ENCODE measurements at regions not wholly inside any gene's neighbourhood (a gene's known extent, or its start where the extent isn't known, plus 50 kb on each side); places are given as distances from the start of the nearest gene placed in this dataset.

- no peak for ATAC-seq (ENCODE audit: low read depth)
- no peaks in the 10 kb centered on the region for H3K27me3 ChIP-seq (ENCODE audit: control insufficient read depth, insufficient read depth, low read length)
These were observed 51.2 kb upstream of the KMT2C start for GRCh38 chr7:152486968-152487367.

More at GRCh38 chr7:152486968-152487367, 51.2 kb upstream of the KMT2C start:
- H3K4ac ChIP-seq (ENCODE audit: low read depth, low read length) = no peak overlapping the region
- DNase-seq = no peak
- H3K56ac ChIP-seq (ENCODE audit: extremely low read depth, insufficient read depth, low read length) = no peak overlapping the region
- no peak overlapping the region for H3K9ac ChIP-seq (ENCODE audit: low read depth, low read length)
- no peak overlapping the region for H2AK5ac ChIP-seq (ENCODE audit: low read depth, low read length)
- intact Hi-C loops (cut with micrococcal nuclease) (no loop called here), in situ Hi-C loops (cut with MboI; ENCODE audit: low sequenced_read_pairs) (no loop called here), dilution Hi-C loops (cut with HindIII; ENCODE audit: low sequenced_read_pairs, unreplicated experiment) (no loop called here)
- H3K36me3 ChIP-seq (ENCODE audit: control insufficient read depth, insufficient read depth, low read length) = no peaks in the 10 kb centered on the region
- H2AK9ac ChIP-seq (replicated peaks; ENCODE audit: low read depth, low read length, poor library complexity) = no peak overlapping the region
- H2AFZ ChIP-seq (replicated peaks; ENCODE audit: low read length, poor library complexity) = no peak overlapping the region
- H2BK20ac ChIP-seq (ENCODE audit: low read depth, low read length) = no peak overlapping the region
- no peaks in the 10 kb centered on the region for H3K9me1 ChIP-seq (ENCODE audit: insufficient read depth, low read length)
- H3K14ac ChIP-seq (replicated peaks; ENCODE audit: low read depth, low read length) = no peak overlapping the region
- no peak overlapping the region for H4K8ac ChIP-seq (ENCODE audit: low read depth in 2 of 2, low read length in 2 of 2)
- no peaks in the 10 kb centered on the region for H4K20me1 ChIP-seq (ENCODE audit: insufficient read depth, low read length)
- H3K27ac ChIP-seq (ENCODE audit: insufficient read depth, low read length) = no peak overlapping the region
- ChIA-PET POLR2A (ENCODE audit: unreplicated experiment) (no interaction called here), CTCF (no interaction called here)
- H2BK15ac ChIP-seq (ENCODE audit: low read depth, low read length) = no peak overlapping the region
- no peaks in the 10 kb centered on the region for H3K79me1 ChIP-seq (ENCODE audit: low read depth in 1 of 2, low read length in 2 of 2)
- TF ChIP-seq NFE2L2 (IDR thresholded peaks at IDR 0.05; ENCODE audit: low read depth, low read length) (no peak), CHD1 (IDR thresholded peaks at IDR 0.05; ENCODE audit: low read depth, low read length) (no peak), ELK1 (IDR thresholded peaks at IDR 0.05; ENCODE audit: borderline replicate concordance, low read depth, low read length) (no peak), CEBPB (IDR thresholded peaks at IDR 0.05; ENCODE audit: low read depth, low read length) (no peak), RCOR1 (IDR thresholded peaks at IDR 0.05; ENCODE audit: insufficient replicate concordance, low read length) (no peak), POLR2A (IDR thresholded peaks at IDR 0.05; ENCODE audit: low read depth, low read length) (no peak), RAD21 (IDR thresholded peaks at IDR 0.05; ENCODE audit: low read length) (no peak), BHLHE40 (IDR thresholded peaks at IDR 0.05; ENCODE audit: low read depth, low read length) (no peak), MXI1 (IDR thresholded peaks at IDR 0.05; ENCODE audit: borderline replicate concordance, low read depth, low read length) (no peak), MAZ (IDR thresholded peaks at IDR 0.05; ENCODE audit: borderline replicate concordance, low read depth, low read length) (no peak), MAFK (IDR thresholded peaks at IDR 0.05; ENCODE audit: low read depth, low read length) (no peak), SMC3 (IDR thresholded peaks at IDR 0.05; ENCODE audit: low read depth, low read length) (no peak), CTCF (conservative IDR thresholded peaks at IDR 0.05; ENCODE audit: low read depth, low read length) (no peak), RFX5 (IDR thresholded peaks at IDR 0.05; ENCODE audit: low read depth, low read length) (no peak), FOS (IDR thresholded peaks at IDR 0.05; ENCODE audit: low read depth, low read length) (no peak)
- TF ChIP-seq, protein P1, sequence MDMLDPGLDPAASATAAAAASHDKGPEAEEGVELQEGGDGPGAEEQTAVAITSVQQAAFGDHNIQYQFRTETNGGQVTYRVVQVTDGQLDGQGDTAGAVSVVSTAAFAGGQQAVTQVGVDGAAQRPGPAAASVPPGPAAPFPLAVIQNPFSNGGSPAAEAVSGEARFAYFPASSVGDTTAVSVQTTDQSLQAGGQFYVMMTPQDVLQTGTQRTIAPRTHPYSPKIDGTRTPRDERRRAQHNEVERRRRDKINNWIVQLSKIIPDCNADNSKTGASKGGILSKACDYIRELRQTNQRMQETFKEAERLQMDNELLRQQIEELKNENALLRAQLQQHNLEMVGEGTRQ (IDR thresholded peaks at IDR 0.05; ENCODE audit: low read depth, low read length) = no peak
- no peak overlapping the region for H4K91ac ChIP-seq (ENCODE audit: insufficient read depth, low read depth, low read length)
- no peaks in the 10 kb centered on the region for H3K4me1 ChIP-seq (ENCODE audit: control insufficient read depth, insufficient read depth, low read length)
- H2BK120ac ChIP-seq (ENCODE audit: low read depth, low read length) = no peak overlapping the region
- H3K18ac ChIP-seq (ENCODE audit: low read depth, low read length) = no peak overlapping the region
- H3K23ac ChIP-seq (ENCODE audit: low read depth, low read length) = no peak overlapping the region
- no TSS peak for BruUV-seq (replicated peaks)
- H2BK5ac ChIP-seq (ENCODE audit: low read depth, low read length, poor library complexity, severe bottlenecking) = no peak overlapping the region
- H3K9me3 ChIP-seq (ENCODE audit: control insufficient read depth, insufficient read depth, low read length) = no peaks in the 10 kb centered on the region
- no peak overlapping the region for H4K5ac ChIP-seq (ENCODE audit: low read depth, low read length)
- H3K4me2 ChIP-seq (ENCODE audit: low read depth, low read length) = no peak overlapping the region
- H3K4me3 ChIP-seq (ENCODE audit: insufficient read depth, low read depth, low read length) = no peak overlapping the region
